HepG2 (cell line): ENCODE measurements at regions not wholly inside any gene's neighbourhood (a gene's known extent, or its start where the extent isn't known, plus 50 kb on each side); places are given as distances from the start of the nearest gene placed in this dataset.

Experiments
- ATAC-seq: fragments of 200-7000 bp; cut with Tn5 transposase; 3 replicates; pipeline ENCODE4 v1.9.1; 2020; ENCODE audit warnings: mild to moderate bottlenecking, moderate library complexity
- BruUV-seq: library from RNA; stranded (reverse); fragments of 400-500 nt; replicated peaks from 2 replicates; lab custom pipeline; 2021; lab: Mats Ljungman, UMichigan
- CTCF ChIA-PET: fragments of 300-600 bp; formaldehyde crosslinking; extraction: SDS; loops from one replicate; lab custom pipeline; 2021; ENCODE audit warnings: low total read pairs, inconsistent platforms, low intra/inter-chr PET ratio; lab: Yijun Ruan, JAX
- POLR2A ChIA-PET: fragments of 350-600 bp; sonication (Branson Sonifier 250); formaldehyde crosslinking; loops from one replicate; lab custom pipeline; 2020; ENCODE audit warnings: antibody characterized with exemption, inconsistent platforms; lab: Yijun Ruan, JAX
- DNase-seq: peaks from one replicate; pipeline ENCODE4 v3.0.0-alpha.2; 2015; ENCODE audit warnings: low spot score
- FAIRE-seq: peaks from 3 replicates; lab custom pipeline; 2011; peaks lifted over from hg19 to GRCh38; lab: Jason Lieb, UNC
- H2AFZ ChIP-seq: one replicate; pipeline ENCODE4 v1.6.1; 2011; ENCODE audit warnings: low read length, inconsistent platforms
- H3K27ac ChIP-seq: fragments of 300-600 bp; 3 replicates; pipeline ENCODE4 v1.8.0; 2011; ENCODE audit warnings: mixed run types, mild to moderate bottlenecking, mixed read lengths, low read length, inconsistent platforms; ENCODE audit not compliant: insufficient read depth; ENCODE audit errors: extremely low read length
- H3K27me3 ChIP-seq, 2 experiments: fragments of 200-600 bp in 1 of 2; 2 replicates in 1 of 2; 3 replicates in 1 of 2; pipeline versions ENCODE4 v1.6.0 to v1.8.0; 2011; ENCODE audit warnings: low read length in 2 of 2, mild to moderate bottlenecking in 2 of 2, moderate library complexity in 2 of 2, inconsistent platforms in 1 of 2; ENCODE audit not compliant: insufficient read depth in 2 of 2, control insufficient read depth in 1 of 2
- H3K36me3 ChIP-seq, 2 experiments: fragments of 200-600 bp in 1 of 2; replicated peaks in 1 of 2; 2 replicates in 1 of 2; 3 replicates in 1 of 2; pipeline versions ENCODE4 v1.5.1 to v1.8.0; 2011; ENCODE audit warnings: low read length in 2 of 2, inconsistent platforms in 1 of 2; ENCODE audit not compliant: insufficient read depth in 2 of 2, control insufficient read depth in 1 of 2
- H3K4me1 ChIP-seq: 2 replicates; pipeline ENCODE4 v1.5.1; 2012; ENCODE audit warnings: low read length, inconsistent platforms; ENCODE audit not compliant: insufficient read depth
- H3K4me2 ChIP-seq: 2 replicates; pipeline ENCODE4 v1.6.0; 2011; ENCODE audit warnings: low read depth, low read length, inconsistent platforms
- H3K4me3 ChIP-seq, 3 experiments: fragments of 200-600 bp in 1 of 3; sonication (generic), shearing (Covaris generic) in 1 of 3; replicated peaks in 1 of 3; 2 replicates each; pipeline ENCODE4 v1.5.1; 2011 to 2016; ENCODE audit warnings: low read length in 3 of 3, inconsistent platforms in 2 of 3, low read depth in 2 of 3, mild to moderate bottlenecking in 2 of 3, control low read depth in 1 of 3, mixed read lengths in 1 of 3; ENCODE audit not compliant: insufficient read depth in 1 of 3
- H3K79me2 ChIP-seq: one replicate; pipeline ENCODE4 v1.6.1; 2011; ENCODE audit warnings: low read length, inconsistent platforms; ENCODE audit not compliant: insufficient read depth
- H3K9ac ChIP-seq: 2 replicates; pipeline ENCODE4 v1.6.0; 2011; ENCODE audit warnings: mild to moderate bottlenecking, low read depth, low read length, inconsistent platforms; ENCODE audit not compliant: insufficient read depth
- H3K9me3 ChIP-seq: 2 replicates; pipeline ENCODE4 v1.5.1; 2012; ENCODE audit warnings: mild to moderate bottlenecking, low read length
- H4K20me1 ChIP-seq: 2 replicates; pipeline ENCODE4 v1.6.0; 2011; ENCODE audit warnings: inconsistent platforms, mild to moderate bottlenecking, low read length, moderate library complexity; ENCODE audit not compliant: insufficient read depth
- ASH2L ChIP-seq: fragments of 300-600, 200-600 bp; sonication (generic); IDR thresholded peaks from 2 replicates; pipeline ENCODE4 v1.7.0; 2017; ENCODE audit warnings: low read depth, mild to moderate bottlenecking, moderate library complexity, mixed read lengths, low read length; ENCODE audit not compliant: insufficient read length
- CREM ChIP-seq, 2 experiments: sonication (generic) in 1 of 2; formaldehyde crosslinking in 1 of 2; IDR thresholded peaks; 2 replicates each; pipeline versions ENCODE4 v1.4.0 to v1.6.1; 2016 to 2020; ENCODE audit warnings: antibody characterized with exemption in 1 of 2, mild to moderate bottlenecking in 1 of 2, missing genetic modification reagents in 1 of 2
- ELF1 ChIP-seq: sonication (generic); formaldehyde crosslinking; IDR thresholded peaks from 2 replicates; pipeline ENCODE4 v1.4.0; 2020; ENCODE audit warnings: missing genetic modification reagents
- HDAC2 ChIP-seq: sonication (generic); formaldehyde crosslinking; IDR thresholded peaks from 2 replicates; pipeline ENCODE4 v1.4.0; 2020; ENCODE audit warnings: missing genetic modification reagents
- IRF9 ChIP-seq: sonication (generic); formaldehyde crosslinking; IDR thresholded peaks from 2 replicates; pipeline ENCODE4 v1.8.0; 2022; ENCODE audit warnings: missing genetic modification reagents, mild to moderate bottlenecking, borderline replicate concordance
- KLF13 ChIP-seq: sonication (generic); formaldehyde crosslinking; IDR thresholded peaks from 2 replicates; pipeline ENCODE4 v1.4.0; 2020; ENCODE audit warnings: mild to moderate bottlenecking, missing genetic modification reagents
- MAX ChIP-seq: IDR thresholded peaks from 2 replicates; pipeline ENCODE4 v1.6.1; 2012; ENCODE audit warnings: inconsistent platforms
- MTF2 ChIP-seq: sonication (generic); formaldehyde crosslinking; IDR thresholded peaks from 2 replicates; pipeline ENCODE4 v1.5.0; 2020; ENCODE audit warnings: missing genetic modification reagents, borderline replicate concordance
- NFE2 ChIP-seq: sonication (generic); formaldehyde crosslinking; IDR thresholded peaks from 2 replicates; pipeline ENCODE4 v1.4.0; 2020; ENCODE audit warnings: missing genetic modification reagents
- NFKBIZ ChIP-seq: IDR thresholded peaks from 2 replicates; pipeline ENCODE4 v1.6.1; 2018; ENCODE audit warnings: missing genetic modification reagents, missing compliant biosample characterization
- SMAD3 ChIP-seq: sonication (generic); formaldehyde crosslinking; IDR thresholded peaks from 2 replicates; pipeline ENCODE4 v1.4.0; 2020; ENCODE audit warnings: missing genetic modification reagents
- SMYD3 ChIP-seq: sonication (generic); formaldehyde crosslinking; IDR thresholded peaks from 2 replicates; pipeline ENCODE4 v1.8.1; 2023; ENCODE audit warnings: mild to moderate bottlenecking, missing genetic modification reagents
- THAP7 ChIP-seq: sonication (generic); formaldehyde crosslinking; IDR thresholded peaks from 2 replicates; pipeline ENCODE4 v1.8.1; 2023; ENCODE audit warnings: mild to moderate bottlenecking, missing genetic modification reagents
- ZBTB34 ChIP-seq: sonication (generic); formaldehyde crosslinking; IDR thresholded peaks from 2 replicates; pipeline ENCODE4 v1.8.0; 2022; ENCODE audit warnings: mild to moderate bottlenecking, missing genetic modification reagents
- ZNF253 ChIP-seq: sonication (generic); formaldehyde crosslinking; IDR thresholded peaks from 2 replicates; pipeline ENCODE4 v1.8.0; 2022; ENCODE audit warnings: mild to moderate bottlenecking, missing genetic modification reagents, borderline replicate concordance
- ZNF274 ChIP-seq: sonication (generic); formaldehyde crosslinking; IDR thresholded peaks from 2 replicates; pipeline ENCODE4 v1.5.1; 2020; ENCODE audit warnings: mild to moderate bottlenecking, missing genetic modification reagents
- ZNF276 ChIP-seq: sonication (generic); formaldehyde crosslinking; IDR thresholded peaks from 2 replicates; pipeline ENCODE4 v1.4.0; 2020; ENCODE audit warnings: mild to moderate bottlenecking, low read depth, missing genetic modification reagents
- ZNF34 ChIP-seq: sonication (generic); formaldehyde crosslinking; IDR thresholded peaks from 2 replicates; pipeline ENCODE4 v1.4.0; 2020; ENCODE audit warnings: mild to moderate bottlenecking, missing genetic modification reagents, borderline replicate concordance
- ZNF598 ChIP-seq: sonication (generic); formaldehyde crosslinking; IDR thresholded peaks from 2 replicates; pipeline ENCODE4 v1.5.1; 2020; ENCODE audit warnings: mild to moderate bottlenecking, missing genetic modification reagents, borderline replicate concordance
- ZNF703 ChIP-seq: sonication (generic); formaldehyde crosslinking; IDR thresholded peaks from 2 replicates; pipeline ENCODE4 v1.5.1; 2020; ENCODE audit warnings: missing genetic modification reagents, mild to moderate bottlenecking, moderate library complexity, borderline replicate concordance
- ZSCAN30 ChIP-seq: sonication (generic); formaldehyde crosslinking; IDR thresholded peaks from 2 replicates; pipeline ENCODE4 v1.5.0; 2020; ENCODE audit warnings: mild to moderate bottlenecking, missing genetic modification reagents
- WGBS: methylation state at CpG from one replicate; pipeline ENCODE4 v1.1.6; 2017; ENCODE audit warnings: low lambda C conversion rate; 5-methylcytosine and 5-hydroxymethylcytosine counted together
- in situ Hi-C: cut with HindIII; loops from 2 replicates; pipeline ENCODE4 v1.10.0; 2017; ENCODE audit warnings: low pct_unique_long_range_greater_than_20kb; ENCODE audit not compliant: extremely low pct_ligation_motif_present
- intact Hi-C: fragments of 100-400 bp; cut with micrococcal nuclease; formaldehyde crosslinking; loops from one replicate; pipeline ENCODE4 v1.10.0; 2022; ENCODE audit not compliant: unreplicated experiment

GRCh38 chr4:174422893-174423256, 99.4 kb downstream of the HPGD start (continued):
- TF ChIP-seq ZNF276 (CRISPR knock-in tag) (no peak), ZNF598 (no peak), ZSCAN30 (CRISPR knock-in tag) (no peak), NFKBIZ (CRISPR knock-in tag) (no peak), ASH2L (no peak), ZNF274 (CRISPR knock-in tag) (no peak), ZNF34 (CRISPR knock-in tag) (no peak), NFE2 (no peak), ZNF703 (CRISPR knock-in tag) (no peak), IRF9 (CRISPR knock-in tag) (no peak), ELF1 (CRISPR knock-in tag) (no peak)

GRCh38 chr4:174420316-174420715, 102.0 kb downstream of the HPGD start:
- H4K20me1 ChIP-seq = no peaks in the 10 kb centered on the region
- BruUV-seq = no TSS peak
- ChIA-PET POLR2A (no interaction called here), CTCF (no interaction called here)
- H3K4me3 ChIP-seq = no peak overlapping the region
- DNase-seq (no peak), FAIRE-seq (no peak), ATAC-seq (no peak)
- WGBS = 20% methylated on average over 5 of the region's 5 CpGs
- H3K27ac ChIP-seq = no peak overlapping the region
- no peak overlapping the region for H3K4me2 ChIP-seq
- H3K36me3 ChIP-seq = no peaks in the 10 kb centered on the region
- no peaks in the 10 kb centered on the region for H3K27me3 ChIP-seq
- intact Hi-C loops (no loop called here), in situ Hi-C loops (no loop called here)
- H3K9ac ChIP-seq = no peak overlapping the region
- H3K9me3 ChIP-seq = no peaks in the 10 kb centered on the region
- no peaks in the 10 kb centered on the region for H3K79me2 ChIP-seq
- H2AFZ ChIP-seq = no peak overlapping the region
- H3K4me1 ChIP-seq = no peaks in the 10 kb centered on the region
- no peak for TF ChIP-seq SMYD3 (CRISPR knock-in tag)
- TF ChIP-seq KLF13 = no peak
- no peak for TF ChIP-seq CREM (IDR thresholded peaks at IDR 0.05)
- TF ChIP-seq CREM (CRISPR knock-in tag; IDR thresholded peaks at IDR 0.05) = no peak
- no peak for TF ChIP-seq ZNF253 (CRISPR knock-in tag)
- no peak for TF ChIP-seq HDAC2 (CRISPR knock-in tag)
- TF ChIP-seq THAP7 = no peak
- TF ChIP-seq ZBTB34 (CRISPR knock-in tag) = no peak
- TF ChIP-seq MAX = no peak
- no peak for TF ChIP-seq SMAD3 (CRISPR knock-in tag)
- TF ChIP-seq MTF2 (CRISPR knock-in tag) = no peak
